ENCODE measurements at regions not wholly inside any gene's neighbourhood (a gene's known extent, or its start where the extent isn't known, plus 50 kb on each side); places are given as distances from the start of the nearest gene placed in this dataset.

DNA sequence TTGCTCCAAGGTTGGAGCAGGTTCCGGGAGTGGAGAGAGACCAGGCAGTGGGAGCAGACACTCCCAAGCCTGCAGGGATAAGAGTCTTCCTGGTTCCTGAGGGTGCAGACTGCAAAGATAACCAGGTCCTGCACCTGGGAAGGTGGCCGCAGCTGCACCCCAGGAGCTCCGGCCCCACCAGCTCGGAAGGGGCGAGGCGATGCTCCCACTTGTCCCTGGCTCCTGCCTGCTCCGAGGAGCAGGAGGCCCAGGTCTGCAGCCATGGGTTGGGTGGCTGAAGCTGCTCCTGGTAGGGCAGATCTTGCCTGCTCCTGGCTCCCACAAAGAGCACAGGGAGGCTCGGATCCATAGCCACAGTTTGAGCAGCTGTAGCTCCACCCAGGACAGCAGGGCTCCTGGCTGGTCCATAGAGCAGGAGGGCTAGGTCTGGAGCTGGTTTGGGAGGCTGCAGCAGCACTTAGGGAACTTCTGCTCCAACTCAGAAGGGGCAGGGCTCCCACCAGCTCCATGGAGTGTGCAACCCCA lies 251.6 kb upstream of the GPC6 start:
- H3K9me3 Mint-ChIP-seq = no peaks in the 10 kb centered on the region
- intact Hi-C loops (cut with micrococcal nuclease) = no loop called here
- H3K27me3 Mint-ChIP-seq (ENCODE audit: low read depth) = no peaks in the 10 kb centered on the region
- no peaks in the 10 kb centered on the region for H3K4me1 Mint-ChIP-seq (ENCODE audit: low read depth)
- H3K4me3 Mint-ChIP-seq = no peak overlapping the region
- DNase-seq = no peak
- CTCF ChIA-PET = no interaction called here
- H3K36me3 Mint-ChIP-seq (ENCODE audit: low read depth) = no peaks in the 10 kb centered on the region
- no peak overlapping the region for H3K27ac Mint-ChIP-seq

DNA sequence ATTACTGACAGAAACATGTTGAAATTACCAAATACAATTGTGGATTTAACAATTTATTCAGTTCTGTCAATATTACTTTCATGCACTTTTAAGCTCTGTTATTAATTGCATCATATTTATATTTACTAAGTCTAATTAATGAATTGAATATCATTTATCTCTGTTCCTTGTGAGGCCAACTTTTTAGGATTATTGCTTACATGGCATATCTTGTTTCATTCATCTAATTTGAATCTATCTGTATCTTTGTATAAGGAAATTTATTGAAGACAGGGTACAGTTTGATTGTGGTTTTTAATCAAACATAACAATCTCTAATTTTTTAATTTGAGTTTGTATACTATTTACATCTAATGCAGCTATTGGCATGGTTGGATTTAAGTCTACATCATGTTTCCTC lies 249.9 kb upstream of the GPC6 start:
- Mint-ChIP-seq H3K27me3 (ENCODE audit: low read depth) (no peaks in the 10 kb centered on the region), H3K4me3 (no peak overlapping the region), H3K27ac (no peak overlapping the region), H3K36me3 (ENCODE audit: low read depth) (no peaks in the 10 kb centered on the region), H3K9me3 (peaks cover 1% of the 10 kb centered on the region), H3K4me1 (ENCODE audit: low read depth) (no peaks in the 10 kb centered on the region)
- intact Hi-C loops (cut with micrococcal nuclease) = no loop called here
- DNase-seq = no peak
- CTCF ChIA-PET = no interaction called here

DNA sequence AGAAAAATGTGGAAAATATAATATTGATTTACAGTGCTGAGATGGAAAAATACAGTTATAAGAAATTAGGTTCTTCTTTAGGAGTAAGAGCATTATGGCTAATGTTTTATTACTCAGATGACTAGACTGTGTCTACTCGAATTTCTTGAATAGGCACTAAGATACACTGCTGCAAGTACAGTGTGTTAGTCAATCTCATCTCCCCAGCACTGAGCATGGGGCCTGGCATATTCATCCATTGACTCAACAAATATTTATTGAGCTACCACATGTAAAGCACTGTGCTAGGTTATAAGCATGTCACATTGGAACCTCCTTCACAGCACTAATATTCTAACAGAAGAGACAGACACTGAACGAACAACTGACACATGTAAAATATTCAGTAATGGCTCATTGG lies 242.5 kb upstream of the GPC6 start:
- Mint-ChIP-seq H3K36me3 (ENCODE audit: low read depth) (no peaks in the 10 kb centered on the region), H3K9me3 (peaks cover 6% of the 10 kb centered on the region), H3K27ac (no peak overlapping the region), H3K4me3 (no peak overlapping the region), H3K4me1 (ENCODE audit: low read depth) (no peaks in the 10 kb centered on the region), H3K27me3 (ENCODE audit: low read depth) (no peaks in the 10 kb centered on the region)
- CTCF ChIA-PET = no interaction called here
- DNase-seq = no peak
- intact Hi-C loops (cut with micrococcal nuclease) = no loop called here

DNA sequence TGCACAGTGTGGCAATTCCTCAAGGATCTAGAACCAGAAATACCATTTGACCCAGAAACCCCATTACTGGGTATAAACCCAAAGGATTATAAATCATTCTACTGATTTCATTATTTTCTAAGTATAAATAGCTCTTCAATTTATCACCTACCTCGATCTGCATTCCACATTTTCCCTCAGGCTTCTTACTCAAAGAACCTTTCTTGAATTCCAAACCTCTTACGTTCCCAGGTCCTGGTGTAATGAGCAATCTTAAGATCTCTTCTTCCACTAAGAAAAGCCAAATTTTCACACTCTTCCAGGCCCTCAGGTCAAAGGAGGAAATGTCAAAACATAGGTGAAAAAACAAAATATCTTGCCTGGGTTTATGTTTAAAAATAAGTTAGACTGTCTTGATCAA lies 237.3 kb upstream of the GPC6 start:
- Mint-ChIP-seq H3K27ac (no peak overlapping the region), H3K9me3 (peaks cover 5% of the 10 kb centered on the region), H3K27me3 (ENCODE audit: low read depth) (no peaks in the 10 kb centered on the region), H3K36me3 (ENCODE audit: low read depth) (no peaks in the 10 kb centered on the region), H3K4me3 (no peak overlapping the region), H3K4me1 (ENCODE audit: low read depth) (no peaks in the 10 kb centered on the region)
- intact Hi-C loops (cut with micrococcal nuclease) = no loop called here
- DNase-seq = no peak
- CTCF ChIA-PET = no interaction called here

DNA sequence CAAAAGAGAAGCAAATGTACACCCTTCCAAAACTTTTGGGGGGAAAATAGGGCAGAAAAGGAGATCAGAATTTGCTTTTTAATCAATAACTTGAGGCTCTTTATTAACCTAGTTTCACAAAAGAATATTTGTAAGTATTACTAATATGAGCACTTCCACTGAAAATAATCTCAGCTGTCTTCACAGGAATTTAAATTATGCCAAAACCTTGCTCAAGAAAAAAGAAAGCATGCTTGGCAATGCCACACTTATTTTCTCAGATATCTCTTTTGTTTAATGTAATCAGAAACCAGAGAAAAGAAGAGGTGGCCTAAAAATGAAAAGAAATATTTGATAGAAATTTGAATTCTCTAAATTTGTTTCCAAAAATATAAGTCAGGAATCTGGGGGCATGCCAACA lies 234.9 kb upstream of the GPC6 start:
- Mint-ChIP-seq H3K4me1 (ENCODE audit: low read depth) (no peaks in the 10 kb centered on the region), H3K27ac (no peak overlapping the region), H3K9me3 (peaks cover 11% of the 10 kb centered on the region), H3K4me3 (no peak overlapping the region), H3K36me3 (ENCODE audit: low read depth) (no peaks in the 10 kb centered on the region), H3K27me3 (ENCODE audit: low read depth) (no peaks in the 10 kb centered on the region)
- intact Hi-C loops (cut with micrococcal nuclease) = no loop called here
- no peak for DNase-seq
- CTCF ChIA-PET = no interaction called here

DNA sequence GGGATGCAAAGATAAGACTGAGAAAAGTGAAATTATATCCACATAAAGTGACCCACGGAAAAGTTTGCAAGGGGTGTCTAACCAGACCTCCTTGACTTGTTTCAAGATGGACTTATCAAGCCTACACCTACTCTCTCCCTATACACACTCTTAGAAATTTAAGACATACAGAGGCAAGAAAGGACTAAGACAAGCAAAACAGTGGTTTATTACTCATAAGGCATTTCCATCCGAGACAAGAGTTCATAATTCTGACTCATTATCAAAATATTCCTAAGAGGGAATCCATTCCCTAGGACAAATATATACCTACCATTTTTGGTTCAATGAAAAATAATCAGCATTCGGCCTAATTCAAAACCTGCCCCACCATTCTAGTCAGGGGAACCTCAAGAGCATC lies 232.6 kb upstream of the GPC6 start:
- CTCF ChIA-PET = no interaction called here
- Mint-ChIP-seq H3K27ac (no peak overlapping the region), H3K27me3 (ENCODE audit: low read depth) (no peaks in the 10 kb centered on the region), H3K36me3 (ENCODE audit: low read depth) (no peaks in the 10 kb centered on the region), H3K4me1 (ENCODE audit: low read depth) (no peaks in the 10 kb centered on the region), H3K9me3 (peaks cover 12% of the 10 kb centered on the region), H3K4me3 (no peak overlapping the region)
- intact Hi-C loops (cut with micrococcal nuclease) = no loop called here
- DNase-seq = no peak

DNA sequence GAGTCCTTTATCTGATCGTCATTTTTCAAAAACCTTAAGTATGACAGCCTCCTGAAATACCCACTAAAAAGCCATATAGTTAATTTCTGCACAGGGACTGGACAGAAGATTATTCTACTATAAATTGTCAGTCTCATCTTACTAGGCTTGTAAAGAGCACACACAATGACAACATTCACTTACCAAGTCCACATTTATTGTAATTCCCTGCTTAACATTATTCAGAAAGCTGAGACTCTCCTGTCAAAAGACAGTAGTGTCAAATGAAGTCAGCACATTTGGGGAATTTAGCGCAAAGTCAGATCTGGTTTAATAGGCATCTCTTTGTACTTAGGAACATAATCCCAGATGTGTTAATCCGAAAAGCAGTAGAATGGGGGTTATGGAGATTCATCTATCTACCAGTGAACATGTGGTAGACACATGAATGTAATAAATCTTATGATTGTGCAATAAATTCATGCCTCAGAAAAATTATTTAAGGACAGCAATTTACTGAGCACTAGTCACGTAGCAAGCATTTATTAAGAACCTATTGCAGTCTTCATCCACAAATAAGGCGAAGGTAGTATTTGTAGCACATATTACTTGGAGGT lies 224.6 kb upstream of the GPC6 start:
- no peaks in the 10 kb centered on the region for H3K27me3 Mint-ChIP-seq (ENCODE audit: low read depth)
- no peak for DNase-seq
- intact Hi-C loops (cut with micrococcal nuclease) = no loop called here
- H3K4me1 Mint-ChIP-seq (ENCODE audit: low read depth) = no peaks in the 10 kb centered on the region
- no peaks in the 10 kb centered on the region for H3K36me3 Mint-ChIP-seq (ENCODE audit: low read depth)
- no peak overlapping the region for H3K27ac Mint-ChIP-seq
- H3K9me3 Mint-ChIP-seq = peaks cover 12% of the 10 kb centered on the region
- H3K4me3 Mint-ChIP-seq = no peak overlapping the region
- CTCF ChIA-PET = no interaction called here

DNA sequence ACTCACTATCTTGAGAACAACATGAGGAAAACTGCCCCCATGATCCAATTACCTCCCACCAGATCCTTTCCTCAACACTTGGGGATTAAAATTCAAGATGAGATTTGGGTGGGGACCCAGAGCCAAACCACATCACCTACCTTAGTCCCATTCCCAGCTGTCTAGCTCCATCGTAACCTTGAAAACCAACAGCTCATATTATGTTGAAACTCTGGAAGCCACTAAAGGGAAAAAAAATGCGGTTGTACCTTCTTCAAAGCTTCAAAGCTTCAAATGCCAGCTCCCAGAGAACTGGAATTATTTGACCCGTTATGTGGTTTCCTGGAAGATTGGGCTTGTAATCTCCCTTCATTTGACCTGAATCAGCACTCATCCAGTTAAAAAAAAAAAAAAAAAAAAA lies 223.1 kb upstream of the GPC6 start:
- CTCF ChIA-PET = no interaction called here
- DNase-seq = no peak
- no peaks in the 10 kb centered on the region for H3K4me1 Mint-ChIP-seq (ENCODE audit: low read depth)
- H3K27ac Mint-ChIP-seq = no peak overlapping the region
- H3K4me3 Mint-ChIP-seq = no peak overlapping the region
- peaks cover 15% of the 10 kb centered on the region for H3K9me3 Mint-ChIP-seq
- H3K27me3 Mint-ChIP-seq (ENCODE audit: low read depth) = no peaks in the 10 kb centered on the region
- intact Hi-C loops (cut with micrococcal nuclease) = no loop called here
- no peaks in the 10 kb centered on the region for H3K36me3 Mint-ChIP-seq (ENCODE audit: low read depth)

DNA sequence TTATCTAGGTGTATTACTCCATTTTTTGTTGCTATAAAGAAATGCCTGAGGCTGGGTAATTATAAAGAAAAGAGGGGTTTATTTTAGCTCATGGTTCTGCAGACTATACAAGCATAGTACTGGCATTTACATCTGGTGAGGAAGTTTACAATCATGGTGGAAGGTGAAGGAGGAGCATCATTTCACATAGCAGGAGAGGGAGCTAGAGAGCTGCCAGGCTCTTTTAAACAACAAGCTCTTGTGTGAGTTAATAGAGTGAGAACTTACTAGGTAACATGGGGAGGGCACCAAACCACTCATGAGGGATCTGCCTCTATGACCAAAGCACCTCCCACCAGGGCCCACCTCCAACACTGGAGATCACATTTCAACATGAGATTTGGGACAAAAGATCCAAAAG lies 221.7 kb upstream of the GPC6 start:
- Mint-ChIP-seq H3K4me3 (no peak overlapping the region), H3K36me3 (ENCODE audit: low read depth) (no peaks in the 10 kb centered on the region), H3K9me3 (peaks cover 15% of the 10 kb centered on the region), H3K27me3 (ENCODE audit: low read depth) (no peaks in the 10 kb centered on the region), H3K27ac (no peak overlapping the region), H3K4me1 (ENCODE audit: low read depth) (no peaks in the 10 kb centered on the region)
- DNase-seq = no peak
- intact Hi-C loops (cut with micrococcal nuclease) = no loop called here
- CTCF ChIA-PET = interaction anchor here (0.7 kb wide), 1 partner anchor 177 kb away, joined by 3 read pairs; no protein-coding TSS in a partner anchor

DNA sequence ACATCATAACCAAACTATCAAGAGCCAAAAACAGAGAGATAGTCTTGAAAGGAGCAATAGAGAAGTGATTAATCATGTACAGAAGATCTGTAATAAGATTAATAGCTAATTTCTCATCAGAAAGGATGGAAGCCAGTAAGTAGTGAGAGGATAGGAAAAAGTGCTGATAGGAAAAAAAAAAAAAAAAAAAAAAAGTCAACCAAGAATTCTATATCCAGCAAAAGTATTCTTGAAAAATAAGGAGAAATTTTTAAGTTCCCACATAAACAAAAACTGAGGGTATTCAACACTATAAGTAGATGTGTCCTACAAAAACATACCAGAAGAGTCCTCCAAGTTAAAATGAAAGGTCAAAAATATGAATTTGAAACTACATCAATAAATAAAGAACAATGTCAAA lies 218.7 kb upstream of the GPC6 start:
- Mint-ChIP-seq H3K4me3 (no peak overlapping the region), H3K27me3 (ENCODE audit: low read depth) (no peaks in the 10 kb centered on the region)

DNA sequence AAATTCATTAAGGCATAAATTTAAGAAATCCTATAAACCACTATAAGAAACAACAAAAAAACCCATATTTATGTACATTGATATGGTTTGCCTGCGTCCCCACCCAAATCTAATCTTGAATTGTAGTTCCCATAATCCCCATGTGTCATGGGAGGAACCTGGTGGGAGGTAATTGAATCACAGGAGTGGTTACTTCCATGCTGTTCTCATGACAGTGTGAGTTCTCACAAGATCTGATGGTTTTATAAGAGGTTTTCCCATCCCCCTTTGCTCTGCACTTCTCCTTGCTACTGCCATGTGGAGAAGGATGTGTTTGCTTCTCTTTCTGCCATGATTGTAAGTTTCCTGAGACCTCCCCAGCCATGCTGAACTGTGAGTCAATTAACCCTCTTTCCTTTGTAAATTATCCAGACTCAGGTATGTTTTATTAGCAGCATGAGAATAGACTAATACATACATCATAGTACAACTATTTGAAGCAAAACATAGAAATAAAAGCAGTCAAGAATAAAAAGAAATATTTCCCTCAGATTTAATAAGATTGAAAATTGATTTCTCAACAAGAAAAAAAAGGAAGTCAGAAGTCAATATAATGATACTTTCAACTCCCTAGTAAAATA lies 209.0 kb upstream of the GPC6 start:
- intact Hi-C loops (cut with micrococcal nuclease) = no loop called here
- H3K27me3 Mint-ChIP-seq (ENCODE audit: low read depth) = no peaks in the 10 kb centered on the region
- no peak overlapping the region for H3K4me3 Mint-ChIP-seq
- CTCF ChIA-PET = no interaction called here
- H3K9me3 Mint-ChIP-seq = peaks cover 28% of the 10 kb centered on the region
- H3K27ac Mint-ChIP-seq = no peak overlapping the region
- no peak for DNase-seq
- H3K4me1 Mint-ChIP-seq (ENCODE audit: low read depth) = no peaks in the 10 kb centered on the region
- no peaks in the 10 kb centered on the region for H3K36me3 Mint-ChIP-seq (ENCODE audit: low read depth)

More for the DNA sequence above, 218.7 kb upstream of the GPC6 start:
- Mint-ChIP-seq H3K27ac (no peak overlapping the region), H3K4me1 (ENCODE audit: low read depth) (no peaks in the 10 kb centered on the region), H3K36me3 (ENCODE audit: low read depth) (no peaks in the 10 kb centered on the region), H3K9me3 (peaks cover 17% of the 10 kb centered on the region)
- CTCF ChIA-PET = no interaction called here
- intact Hi-C loops (cut with micrococcal nuclease) = no loop called here
- no peak for DNase-seq

DNA sequence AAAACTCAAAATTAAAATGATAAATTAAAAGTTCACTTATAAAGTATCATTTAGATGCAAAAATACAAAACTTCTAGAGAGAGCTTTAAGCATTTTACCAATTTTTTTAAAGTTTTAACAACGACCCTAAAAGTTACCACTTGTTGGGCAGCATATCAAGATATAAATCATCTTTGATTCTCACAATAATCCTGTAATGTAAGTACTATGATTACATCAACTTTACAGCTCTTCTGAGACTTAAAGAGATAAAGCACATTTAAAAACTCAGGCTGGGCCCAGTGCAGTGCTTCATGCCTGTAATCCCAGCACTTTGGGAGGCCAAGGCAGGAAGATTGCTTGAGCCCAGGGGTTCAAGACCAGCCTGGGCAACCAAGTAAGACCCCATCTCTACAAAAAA lies 202.7 kb upstream of the GPC6 start:
- CTCF ChIA-PET = no interaction called here
- H3K27ac Mint-ChIP-seq = no peak overlapping the region
- no peak overlapping the region for H3K4me3 Mint-ChIP-seq
- peaks cover 4% of the 10 kb centered on the region for H3K9me3 Mint-ChIP-seq
- no peaks in the 10 kb centered on the region for H3K27me3 Mint-ChIP-seq (ENCODE audit: low read depth)
- DNase-seq = no peak
- H3K4me1 Mint-ChIP-seq (ENCODE audit: low read depth) = no peaks in the 10 kb centered on the region
- intact Hi-C loops (cut with micrococcal nuclease) = no loop called here
- no peaks in the 10 kb centered on the region for H3K36me3 Mint-ChIP-seq (ENCODE audit: low read depth)

DNA sequence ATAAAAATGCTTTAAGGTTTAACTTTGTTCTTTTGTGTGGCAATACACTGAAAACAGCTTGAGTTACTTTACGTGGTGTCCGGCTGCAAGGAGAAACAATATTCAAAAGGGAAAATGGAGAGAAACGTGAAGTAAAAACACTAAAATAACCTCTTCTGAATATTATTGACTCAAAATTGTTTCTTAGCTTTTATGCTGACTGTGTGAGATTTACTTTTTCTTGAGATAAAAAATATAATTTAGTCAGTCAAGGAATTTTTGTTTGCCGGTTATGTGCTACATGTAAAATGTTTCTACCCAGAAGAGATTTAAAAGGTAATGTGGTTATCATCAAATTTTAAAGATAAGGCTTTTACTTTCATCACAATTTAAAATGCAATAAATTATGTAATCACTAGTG lies 200.6 kb upstream of the GPC6 start:
- intact Hi-C loops (cut with micrococcal nuclease) = no loop called here
- H3K4me3 Mint-ChIP-seq = no peak overlapping the region
- H3K9me3 Mint-ChIP-seq = peaks cover 3% of the 10 kb centered on the region
- no peak for DNase-seq
- H3K36me3 Mint-ChIP-seq (ENCODE audit: low read depth) = no peaks in the 10 kb centered on the region
- no peaks in the 10 kb centered on the region for H3K4me1 Mint-ChIP-seq (ENCODE audit: low read depth)
- H3K27ac Mint-ChIP-seq = no peak overlapping the region
- no peaks in the 10 kb centered on the region for H3K27me3 Mint-ChIP-seq (ENCODE audit: low read depth)
- CTCF ChIA-PET = no interaction called here

All from activated naive CD4-positive, alpha-beta T cell treated with anti-CD3 and anti-CD28 coated beads for 36 hours (primary cell).